Type B pancreatic cell (in vitro differentiated cells): ENCODE measurements at regions not wholly inside any gene's neighbourhood (a gene's known extent, or its start where the extent isn't known, plus 50 kb on each side); places are given as distances from the start of the nearest gene placed in this dataset.

ENCODE experiments used
- DNase-seq: peaks from one replicate; pipeline ENCODE4 v3.0.0; 2021; ENCODE audit warnings: mixed read lengths; ENCODE audit not compliant: unreplicated experiment; ENCODE audit errors: extremely low spot score
- H3K27ac Mint-ChIP-seq: 2 replicates; pipeline ENCODE4 v1.8.0; 2021; ENCODE audit warnings: mild to moderate bottlenecking, mixed read lengths
- H3K27me3 Mint-ChIP-seq: 2 replicates; pipeline ENCODE4 v1.8.0; 2021; ENCODE audit warnings: mixed read lengths
- H3K36me3 Mint-ChIP-seq: 2 replicates; pipeline ENCODE4 v1.8.0; 2021; ENCODE audit warnings: mixed read lengths
- H3K4me1 Mint-ChIP-seq: one replicate; pipeline ENCODE4 v1.8.0; 2021; ENCODE audit warnings: mixed read lengths; ENCODE audit not compliant: unreplicated experiment
- H3K4me3 Mint-ChIP-seq: 2 replicates; pipeline ENCODE4 v1.8.0; 2021; ENCODE audit warnings: mild to moderate bottlenecking, mixed read lengths
- H3K9me3 Mint-ChIP-seq: 2 replicates; pipeline ENCODE4 v1.8.0; 2021; ENCODE audit warnings: mixed read lengths
- TF ChIP-seq, protein P1 (sequence below): fragments of 200-600 bp; sonication (generic); conservative IDR thresholded peaks from 2 replicates; pipeline ENCODE4 v1.5.0; 2021; ENCODE audit warnings: antibody characterized with exemption, mild to moderate bottlenecking

DNA sequence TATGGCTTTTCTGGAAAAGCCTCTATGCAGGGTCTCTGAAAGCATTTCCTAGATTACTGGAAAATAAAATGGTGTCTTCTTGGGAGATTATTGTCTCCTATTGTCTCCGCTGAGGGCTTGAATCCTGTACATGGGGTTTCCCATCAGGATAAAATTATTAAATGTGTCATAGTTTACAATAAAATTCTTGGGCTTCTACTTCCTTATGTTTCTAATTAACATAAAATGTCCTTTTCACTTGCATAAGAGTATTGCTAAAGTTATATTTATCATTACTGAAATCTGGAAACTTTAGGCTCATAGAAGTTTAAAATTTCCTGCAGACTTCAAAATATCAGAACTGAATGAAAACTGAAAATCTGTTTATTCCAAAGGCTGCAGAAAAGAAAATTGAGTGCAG lies 595.5 kb upstream of the AGTR1 start:
- Mint-ChIP-seq H3K27ac (no peak overlapping the region), H3K36me3 (no peaks in the 10 kb centered on the region), H3K27me3 (no peaks in the 10 kb centered on the region), H3K9me3 (no peaks in the 10 kb centered on the region), H3K4me1 (peaks cover 4% of the 10 kb centered on the region), H3K4me3 (no peak overlapping the region)
- TF ChIP-seq, protein P1, sequence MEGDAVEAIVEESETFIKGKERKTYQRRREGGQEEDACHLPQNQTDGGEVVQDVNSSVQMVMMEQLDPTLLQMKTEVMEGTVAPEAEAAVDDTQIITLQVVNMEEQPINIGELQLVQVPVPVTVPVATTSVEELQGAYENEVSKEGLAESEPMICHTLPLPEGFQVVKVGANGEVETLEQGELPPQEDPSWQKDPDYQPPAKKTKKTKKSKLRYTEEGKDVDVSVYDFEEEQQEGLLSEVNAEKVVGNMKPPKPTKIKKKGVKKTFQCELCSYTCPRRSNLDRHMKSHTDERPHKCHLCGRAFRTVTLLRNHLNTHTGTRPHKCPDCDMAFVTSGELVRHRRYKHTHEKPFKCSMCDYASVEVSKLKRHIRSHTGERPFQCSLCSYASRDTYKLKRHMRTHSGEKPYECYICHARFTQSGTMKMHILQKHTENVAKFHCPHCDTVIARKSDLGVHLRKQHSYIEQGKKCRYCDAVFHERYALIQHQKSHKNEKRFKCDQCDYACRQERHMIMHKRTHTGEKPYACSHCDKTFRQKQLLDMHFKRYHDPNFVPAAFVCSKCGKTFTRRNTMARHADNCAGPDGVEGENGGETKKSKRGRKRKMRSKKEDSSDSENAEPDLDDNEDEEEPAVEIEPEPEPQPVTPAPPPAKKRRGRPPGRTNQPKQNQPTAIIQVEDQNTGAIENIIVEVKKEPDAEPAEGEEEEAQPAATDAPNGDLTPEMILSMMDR = no peak
- no peak for DNase-seq

DNA sequence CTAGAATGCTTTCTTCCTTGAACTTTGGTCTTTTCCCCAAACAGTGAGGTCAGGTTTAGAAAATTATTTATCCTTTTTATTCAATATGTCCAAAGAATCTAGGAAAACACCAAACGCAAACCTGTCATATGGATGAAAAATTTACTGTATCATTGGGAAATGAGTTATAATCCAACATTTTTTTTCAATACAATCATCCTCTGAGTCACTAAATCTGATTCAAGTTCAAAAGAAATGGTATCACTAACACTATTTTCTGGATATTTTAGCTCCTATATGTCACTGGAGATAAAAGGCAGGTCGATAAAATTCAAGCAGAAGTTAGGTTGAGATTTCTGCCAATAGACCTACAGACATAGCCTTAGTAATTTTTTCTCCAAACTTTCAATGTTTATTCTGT lies 591.6 kb upstream of the AGTR1 start:
- no peaks in the 10 kb centered on the region for H3K27me3 Mint-ChIP-seq
- H3K27ac Mint-ChIP-seq = no peak overlapping the region
- no peaks in the 10 kb centered on the region for H3K9me3 Mint-ChIP-seq
- no peak for DNase-seq
- H3K36me3 Mint-ChIP-seq = no peaks in the 10 kb centered on the region
- TF ChIP-seq, protein P1 = no peak
- peaks cover 2% of the 10 kb centered on the region for H3K4me1 Mint-ChIP-seq
- no peak overlapping the region for H3K4me3 Mint-ChIP-seq

DNA sequence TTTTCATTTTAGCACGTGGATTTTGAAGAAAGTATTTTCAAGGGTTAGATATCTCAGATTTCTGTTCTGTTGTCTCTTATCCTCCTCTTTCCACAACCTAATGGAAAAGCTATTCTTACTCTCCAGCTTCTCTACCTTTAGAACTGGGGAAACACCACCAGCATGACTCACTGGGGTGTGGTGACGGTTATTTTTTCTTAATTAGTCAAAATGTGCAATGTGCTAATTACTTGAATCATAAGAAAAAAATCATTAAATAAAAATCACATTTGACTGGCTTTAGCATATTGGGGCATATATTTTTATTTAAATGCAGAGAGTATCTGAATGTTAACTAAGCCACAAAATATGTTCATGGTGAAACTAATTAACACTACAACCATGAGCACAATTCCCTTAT lies 570.7 kb upstream of the AGTR1 start:
- DNase-seq = no peak
- TF ChIP-seq, protein P1 = no peak
- H3K27me3 Mint-ChIP-seq = no peaks in the 10 kb centered on the region
- no peaks in the 10 kb centered on the region for H3K9me3 Mint-ChIP-seq
- H3K36me3 Mint-ChIP-seq = no peaks in the 10 kb centered on the region
- H3K27ac Mint-ChIP-seq = no peak overlapping the region
- no peak overlapping the region for H3K4me3 Mint-ChIP-seq
- no peaks in the 10 kb centered on the region for H3K4me1 Mint-ChIP-seq

DNA sequence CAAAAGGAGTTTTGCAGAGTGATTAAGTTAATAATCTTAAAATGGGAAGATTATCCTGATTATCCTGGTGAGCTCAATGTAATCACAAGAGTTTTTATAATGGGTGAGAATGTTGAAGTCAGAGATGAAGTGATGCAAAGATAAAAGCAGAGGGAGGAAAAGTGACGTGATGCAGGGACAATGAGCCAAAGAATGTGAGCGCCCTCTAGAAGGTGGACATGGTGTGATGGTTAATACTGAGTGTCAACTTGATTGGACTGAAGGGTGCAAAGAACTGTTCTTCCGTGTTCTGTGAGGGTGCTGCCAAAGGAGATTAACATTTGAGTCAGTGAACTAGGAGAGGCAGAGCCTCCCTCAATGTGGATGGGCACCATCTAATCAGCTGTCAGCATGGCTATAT lies 569.6 kb upstream of the AGTR1 start:
- Mint-ChIP-seq H3K36me3 (no peaks in the 10 kb centered on the region), H3K27me3 (no peaks in the 10 kb centered on the region), H3K4me3 (no peak overlapping the region), H3K4me1 (no peaks in the 10 kb centered on the region), H3K27ac (no peak overlapping the region), H3K9me3 (peaks cover 6% of the 10 kb centered on the region)
- no peak for DNase-seq
- TF ChIP-seq, protein P1 = no peak

DNA sequence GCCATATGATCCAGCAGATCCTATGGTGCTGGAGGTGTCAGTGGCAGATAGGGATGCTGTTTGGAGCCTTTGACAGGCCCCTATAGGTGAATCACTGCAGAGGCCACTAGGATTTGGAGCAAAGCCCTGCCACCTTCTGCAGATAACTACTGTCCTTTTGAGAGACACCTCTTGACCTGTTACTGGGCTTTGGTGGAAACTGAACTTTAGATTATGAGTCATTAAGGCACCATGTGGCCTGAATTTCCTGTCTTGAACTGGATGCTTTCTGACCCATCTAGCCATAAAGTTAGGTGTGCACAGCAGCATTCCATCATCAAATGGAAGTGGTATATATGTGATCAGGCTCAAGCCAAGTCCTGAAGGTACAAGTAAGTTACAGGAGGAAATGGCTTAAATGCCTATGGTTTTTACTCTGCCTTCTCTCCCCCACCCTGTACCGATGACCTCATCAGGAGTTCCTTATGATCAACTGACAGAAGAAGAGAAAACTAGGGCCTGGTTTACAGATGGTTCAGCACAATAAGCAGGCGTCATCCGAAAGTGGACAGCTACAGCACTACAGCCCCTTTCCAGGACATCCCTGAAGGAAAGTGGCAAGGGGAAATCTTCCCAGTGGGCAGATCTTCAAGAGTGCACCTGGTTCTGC lies 565.6 kb upstream of the AGTR1 start:
- H3K27me3 Mint-ChIP-seq = no peaks in the 10 kb centered on the region
- DNase-seq = no peak
- TF ChIP-seq, protein P1 = no peak
- peaks cover 6% of the 10 kb centered on the region for H3K9me3 Mint-ChIP-seq
- no peaks in the 10 kb centered on the region for H3K36me3 Mint-ChIP-seq
- no peaks in the 10 kb centered on the region for H3K4me1 Mint-ChIP-seq
- no peak overlapping the region for H3K27ac Mint-ChIP-seq
- no peak overlapping the region for H3K4me3 Mint-ChIP-seq

DNA sequence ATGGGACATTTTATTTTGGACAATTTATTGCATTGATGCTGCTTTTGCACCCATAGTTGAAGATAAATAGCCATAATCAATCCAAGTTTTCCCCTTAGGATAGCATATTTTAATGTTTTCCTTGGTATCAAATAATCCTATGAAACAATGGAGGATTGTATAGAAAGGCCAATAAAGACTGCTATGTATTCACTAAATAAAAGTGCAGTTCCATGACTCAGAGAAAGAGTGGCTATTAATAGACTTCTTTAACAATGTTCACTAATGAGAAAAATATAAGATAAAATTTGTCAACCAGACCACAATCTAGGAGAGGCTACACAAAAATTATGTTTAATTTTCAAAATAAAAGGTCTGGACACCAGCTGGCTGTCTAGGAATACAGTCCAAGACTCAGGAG lies 560.9 kb upstream of the AGTR1 start:
- TF ChIP-seq, protein P1 = no peak
- Mint-ChIP-seq H3K4me1 (peaks cover 7% of the 10 kb centered on the region), H3K9me3 (peaks cover 6% of the 10 kb centered on the region), H3K4me3 (no peak overlapping the region), H3K27me3 (peaks cover 3% of the 10 kb centered on the region), H3K27ac (no peak overlapping the region), H3K36me3 (no peaks in the 10 kb centered on the region)
- DNase-seq = no peak
